NCI-H1436 treated with DMSO at 0.1 percent for 48 hours (cell line): ENCODE measurements at regions not wholly inside any gene's neighbourhood (a gene's known extent, or its start where the extent isn't known, plus 50 kb on each side); places are given as distances from the start of the nearest gene placed in this dataset.
"Not testable (repeated sequence)": the region's sequence is repeated elsewhere in the genome, so short reads cannot be mapped to it uniquely, and the experiment has no call there.

Source experiments
- DNase-seq: peaks from one replicate; lab custom pipeline; 2025; lab: John Stamatoyannopoulos, UW

- DNase-seq: no peak
Observed at GRCh38 chr9:105114318-105114717, 130.1 kb upstream of the SLC44A1 start.

DNA sequence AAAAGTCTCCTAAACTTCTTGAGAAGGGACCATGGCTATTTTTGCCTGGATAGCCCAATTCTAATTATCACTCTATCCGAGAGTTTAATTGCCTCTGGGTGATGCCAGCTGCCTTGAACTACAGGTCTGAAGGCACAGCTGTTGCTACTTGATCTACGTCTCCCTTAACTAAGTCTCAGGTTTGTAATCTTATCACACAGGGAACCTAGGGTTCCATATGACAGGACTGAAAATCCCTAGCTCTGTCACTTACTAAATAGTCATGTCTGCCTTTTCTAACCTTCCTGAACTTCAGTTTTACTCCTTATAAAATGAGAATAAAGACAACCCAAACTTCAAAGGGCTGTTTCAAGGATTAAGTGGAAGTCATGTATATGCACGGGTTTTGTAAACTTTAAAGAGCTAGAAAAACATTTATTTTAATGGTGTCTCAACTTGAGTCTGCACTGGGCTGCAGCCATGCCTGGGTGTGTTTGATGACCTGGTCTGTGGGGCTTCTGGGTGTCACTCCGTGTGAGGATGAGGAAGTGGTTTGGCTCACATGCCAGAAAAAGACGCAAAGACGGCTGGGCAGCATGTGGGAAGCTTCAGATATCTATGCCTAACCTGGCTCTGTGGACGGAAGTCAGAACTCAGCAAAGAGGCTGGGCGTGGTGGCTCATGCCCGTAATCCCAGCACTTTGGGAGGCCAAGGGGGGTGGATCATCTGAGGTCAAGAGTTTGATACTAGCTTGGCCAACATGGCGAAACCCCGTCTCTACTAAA lies 129.3 kb upstream of the SLC44A1 start:
- DNase-seq: no peak

- no peak for DNase-seq
Observed at GRCh38 chr9:105116052-105116868, 128.2 kb upstream of the SLC44A1 start.

DNA sequence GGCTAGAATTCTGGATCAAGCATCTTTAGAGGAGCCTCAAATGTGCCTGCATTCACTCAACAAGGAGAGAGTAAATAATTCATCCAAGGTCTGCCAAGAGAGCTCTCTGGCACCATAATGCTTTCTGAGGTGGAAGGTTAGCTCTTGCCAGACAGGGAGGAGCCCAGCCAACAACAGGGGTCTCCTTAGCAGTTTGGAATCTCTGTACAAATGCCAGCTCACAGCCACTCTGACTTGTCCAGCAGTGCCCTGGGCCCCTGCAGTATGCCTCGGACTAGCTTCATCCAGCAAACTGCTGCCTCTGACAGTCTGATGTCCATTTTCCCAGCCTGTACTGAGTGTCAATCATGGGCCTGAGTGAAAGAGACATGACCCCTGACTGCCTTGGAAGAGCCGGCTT lies 127.2 kb upstream of the SLC44A1 start:
- DNase-seq: no peak

DNA sequence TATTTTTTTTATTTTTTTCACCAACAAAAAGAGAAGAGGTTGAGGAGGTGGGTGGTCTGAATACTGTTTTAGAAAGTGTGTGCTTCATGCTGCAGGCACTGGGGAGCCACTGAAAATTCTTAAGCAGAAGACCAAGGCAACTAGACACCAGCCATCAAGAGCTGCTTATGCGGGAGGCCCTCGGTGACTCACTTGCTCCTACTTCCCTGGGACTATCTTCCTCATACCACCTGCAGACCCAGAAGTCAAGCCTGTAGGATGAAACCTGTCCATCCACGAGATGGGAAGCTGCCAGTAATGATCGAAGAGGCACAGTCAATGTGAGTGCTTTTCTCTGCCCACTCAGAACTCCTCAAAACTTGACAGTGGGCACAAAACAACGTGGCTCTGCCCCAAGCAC lies 125.8 kb upstream of the SLC44A1 start:
- DNase-seq: no peak

DNA sequence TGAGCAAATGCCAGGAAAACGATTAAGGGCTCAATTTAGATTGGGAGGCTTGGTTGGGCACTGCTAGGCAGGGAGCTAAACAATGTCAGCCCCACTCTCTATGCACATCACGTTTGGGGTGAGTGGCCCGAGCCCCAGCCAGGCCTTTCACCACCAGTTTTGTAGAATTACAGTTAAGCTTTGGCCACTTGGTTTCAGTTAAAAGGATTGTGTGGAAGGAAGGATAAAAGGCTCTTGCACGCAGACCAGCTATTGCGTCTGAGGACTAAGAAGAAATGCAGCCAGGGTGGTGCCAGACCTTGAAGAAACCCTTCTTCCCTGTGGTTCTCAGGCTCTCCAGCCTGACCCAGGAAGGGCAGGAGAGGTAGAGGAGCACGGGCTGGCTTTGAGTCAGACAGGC lies 125.3 kb upstream of the SLC44A1 start:
- no peak for DNase-seq

- DNase-seq: no peak
Observed at GRCh38 chr9:105121861-105122430, 122.5 kb upstream of the SLC44A1 start.

DNA sequence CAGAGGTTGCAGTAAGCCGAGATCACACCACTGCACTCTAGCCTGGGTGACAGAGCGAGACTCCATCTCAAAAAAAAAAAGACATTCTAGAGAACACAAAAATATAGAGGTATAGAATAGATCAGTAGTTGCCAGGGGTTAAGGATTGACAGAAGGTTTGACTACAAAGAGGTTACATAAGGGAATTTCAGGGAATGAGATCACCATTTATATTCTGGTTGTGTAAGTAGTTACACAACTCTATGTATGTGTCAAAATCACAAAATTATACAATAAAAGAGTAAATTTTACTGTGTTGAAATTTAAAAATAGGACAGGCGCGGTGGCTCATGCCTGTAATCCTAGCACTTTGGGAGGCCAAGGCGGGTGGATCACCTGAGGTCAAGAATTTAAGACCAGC lies 119.9 kb upstream of the SLC44A1 start:
- not testable (repeated sequence) for DNase-seq

DNA sequence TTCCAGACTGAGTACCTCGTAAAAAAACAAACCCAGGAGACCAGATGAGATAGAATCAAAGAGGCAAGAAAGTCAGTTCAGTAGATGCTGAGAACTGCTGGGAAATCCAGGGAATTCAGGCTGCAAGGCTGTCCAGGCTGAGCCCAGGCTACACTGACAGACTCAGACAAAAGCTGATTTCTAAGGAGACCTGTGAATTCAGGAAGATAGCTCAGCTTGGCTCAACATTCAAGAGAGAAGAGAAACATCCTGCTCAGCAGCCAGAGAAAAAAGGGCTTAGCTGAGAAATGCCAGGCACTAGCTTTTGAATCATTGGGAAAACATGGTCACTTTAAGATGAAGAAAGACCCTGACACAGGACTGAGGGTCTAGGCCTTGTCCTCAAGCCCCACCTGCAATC lies 118.2 kb upstream of the SLC44A1 start:
- DNase-seq: no peak

- DNase-seq: no peak
Observed at GRCh38 chr9:105127863-105128220, 116.6 kb upstream of the SLC44A1 start.

GRCh38 chr9:105128908-105129600 lies 115.4 kb upstream of the SLC44A1 start:
- no peak for DNase-seq

- no peak for DNase-seq
Observed at GRCh38 chr9:105129731-105130130, 114.7 kb upstream of the SLC44A1 start.

GRCh38 chr9:105131981-105132380 lies 112.5 kb upstream of the SLC44A1 start:
- no peak for DNase-seq

DNA sequence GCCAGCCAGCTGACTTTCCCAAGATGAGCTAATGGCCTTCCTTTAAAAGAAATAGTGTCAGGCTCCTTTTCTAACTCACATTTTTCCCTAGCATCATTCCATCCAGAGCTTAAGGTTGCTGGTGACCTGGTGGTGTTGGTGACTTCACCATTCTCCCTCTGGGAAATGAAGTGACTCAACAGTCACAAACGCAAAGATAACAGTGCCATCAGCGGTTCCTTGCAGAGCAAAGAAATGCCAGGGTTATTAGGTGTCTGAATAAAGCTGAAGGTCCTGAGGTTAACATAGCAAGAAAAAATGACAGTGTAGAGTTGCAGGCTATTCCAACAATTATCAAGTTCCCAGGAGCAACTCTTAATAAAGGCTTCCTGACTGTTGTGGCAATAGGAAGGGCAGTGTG lies 111.8 kb upstream of the SLC44A1 start:
- no peak for DNase-seq

DNA sequence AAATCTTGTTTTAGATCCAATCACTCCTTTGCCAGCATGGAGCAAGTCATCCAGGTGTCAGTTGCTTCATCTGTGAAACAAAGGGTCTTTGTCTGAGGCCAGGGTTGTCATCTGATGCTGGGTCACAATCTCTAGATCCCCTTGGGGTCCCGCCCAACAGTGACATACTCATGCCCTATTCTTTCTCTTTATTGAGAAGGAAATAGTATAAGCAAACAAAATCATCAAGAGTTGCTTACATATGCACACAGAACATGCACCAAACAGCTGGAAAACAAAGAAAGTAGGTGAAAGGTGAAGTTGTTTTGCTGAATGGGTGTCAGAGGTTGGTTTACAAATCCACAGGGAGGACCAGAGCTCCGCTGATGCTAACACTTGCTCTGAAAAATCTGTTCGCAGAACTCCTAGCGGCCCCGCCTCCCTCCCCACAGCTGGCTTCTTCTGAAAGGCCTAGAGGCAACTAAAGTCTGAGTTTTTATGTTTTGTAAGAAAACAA lies 106.1 kb upstream of the SLC44A1 start:
- DNase-seq: no peak

DNA sequence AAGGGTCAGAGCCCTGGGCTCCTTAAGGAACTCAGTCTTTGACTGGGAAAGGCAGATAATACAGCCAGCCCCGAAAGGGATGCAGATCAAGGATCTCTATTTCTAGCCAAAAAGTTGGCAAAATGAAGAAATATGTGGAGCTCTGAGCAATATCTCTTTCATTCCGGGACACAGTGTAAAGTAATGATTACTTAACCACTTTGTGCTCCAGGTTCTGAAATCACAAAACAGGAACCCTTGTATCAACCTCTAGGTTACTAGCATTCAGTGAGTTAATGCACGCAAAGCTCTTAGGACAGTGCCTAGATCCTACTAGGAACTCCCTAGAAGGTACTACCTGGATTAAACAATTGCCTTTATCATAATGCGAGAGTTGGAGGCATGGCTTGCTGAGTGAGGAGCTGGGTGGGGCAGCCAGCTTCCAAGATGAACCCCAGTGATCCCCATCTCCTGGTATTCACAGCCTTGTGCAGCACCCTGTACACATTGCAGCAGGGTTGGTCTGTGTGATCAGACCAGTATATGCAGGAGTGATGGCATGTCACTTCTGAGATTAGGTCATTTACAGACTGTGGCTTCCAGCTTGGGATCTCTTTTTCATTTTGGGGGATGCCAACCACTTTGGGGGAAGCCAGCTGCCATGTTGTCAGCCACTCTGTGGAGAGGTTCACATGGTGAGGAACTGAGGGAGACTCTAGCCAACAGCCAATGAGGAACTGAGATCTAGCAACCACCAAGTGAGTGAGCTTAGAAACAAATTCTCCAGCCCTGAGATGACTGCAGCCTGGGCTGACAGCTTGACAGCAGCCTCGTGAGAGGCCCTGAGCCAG lies 103.1 kb upstream of the SLC44A1 start:
- DNase-seq: no peak

GRCh38 chr9:105141976-105142250 lies 102.5 kb upstream of the SLC44A1 start:
- no peak for DNase-seq

DNA sequence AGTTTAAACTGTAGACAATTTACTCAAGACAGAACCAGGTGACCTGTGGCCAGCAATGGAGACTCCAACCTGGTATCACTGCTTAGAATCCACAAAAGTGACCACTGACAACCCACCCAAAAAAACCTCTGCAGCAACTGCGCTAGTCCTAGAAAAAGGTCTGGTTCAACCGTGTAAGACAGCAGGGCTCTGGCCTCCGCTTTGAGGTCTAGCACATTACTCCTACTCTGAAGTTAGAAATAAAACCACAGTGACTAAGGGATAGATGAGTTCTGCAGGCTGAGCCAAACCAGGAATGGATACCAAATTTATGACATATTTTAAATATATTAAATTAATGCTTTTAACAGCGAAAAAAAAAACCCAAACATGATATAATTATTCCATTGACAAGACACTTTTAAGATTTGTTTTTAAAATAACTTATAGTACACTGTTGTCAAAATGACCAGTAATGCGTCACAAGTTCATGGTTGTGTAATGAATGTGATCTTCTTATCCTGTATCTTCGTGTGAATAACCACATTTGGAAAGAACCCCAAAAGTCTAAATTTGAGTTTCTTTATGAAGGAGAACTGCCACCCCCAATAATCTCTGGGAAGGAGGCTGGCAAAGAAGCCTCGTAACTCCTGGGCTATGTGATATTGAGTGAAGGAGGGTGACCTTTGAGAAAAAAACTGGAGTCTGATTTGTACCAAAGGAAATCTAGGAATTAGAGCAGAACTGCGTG lies 101.9 kb upstream of the SLC44A1 start:
- DNase-seq: no peak

DNA sequence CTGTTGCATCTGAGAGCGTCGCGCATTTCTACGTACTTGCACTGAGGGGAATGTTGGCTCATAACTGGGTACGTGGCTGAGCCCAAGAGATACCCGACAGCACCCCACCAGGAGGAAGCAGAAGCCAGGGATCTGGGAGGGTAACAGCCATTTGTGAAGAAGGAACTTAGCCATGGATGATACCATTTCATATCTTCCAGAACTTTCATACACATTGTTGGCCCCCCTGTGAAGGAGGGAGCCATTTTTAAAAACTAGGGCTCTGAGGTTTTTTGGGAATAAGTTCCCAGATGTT lies 101.4 kb upstream of the SLC44A1 start:
- DNase-seq: no peak

- no peak for DNase-seq
Observed at GRCh38 chr9:105144076-105144475, 100.4 kb upstream of the SLC44A1 start.

- DNase-seq: no peak
Observed at GRCh38 chr9:105144841-105145240, 99.6 kb upstream of the SLC44A1 start.
